Neural cell (in vitro differentiated cells): ENCODE measurements at regions not wholly inside any gene's neighbourhood (a gene's known extent, or its start where the extent isn't known, plus 50 kb on each side); places are given as distances from the start of the nearest gene placed in this dataset.

ENCODE experiments used
- H2AFZ ChIP-seq: fragments of 200-600, 300-800 bp; sonication (generic), shearing (Covaris generic); 2 replicates; pipeline ENCODE4 v1.6.0; 2014; ENCODE audit warnings: low read depth, mild to moderate bottlenecking, antibody characterized with exemption, low read length, moderate library complexity
- H3F3A ChIP-seq: fragments of 200-600 bp; shearing (Covaris generic); 2 replicates; pipeline ENCODE4 v1.6.1; 2016; ENCODE audit warnings: mild to moderate bottlenecking, moderate library complexity, mixed read lengths, antibody characterized with exemption, low read length; ENCODE audit not compliant: insufficient read depth, poor library complexity, severe bottlenecking
- H3K27ac ChIP-seq: fragments of 200-600, 300-800 bp; sonication (generic), shearing (Covaris generic); 2 replicates; pipeline ENCODE4 v1.5.1; 2014; ENCODE audit warnings: mild to moderate bottlenecking, low read length, moderate library complexity
- H3K27me3 ChIP-seq: fragments of 300-800, 200-600 bp; sonication (generic), shearing (Covaris generic); 2 replicates; pipeline ENCODE4 v1.6.0; 2014; ENCODE audit warnings: mild to moderate bottlenecking, low read depth, low read length, moderate library complexity; ENCODE audit not compliant: insufficient read depth
- H3K36me3 ChIP-seq: fragments of 300-800, 200-600 bp; sonication (generic), shearing (Covaris generic); 2 replicates; pipeline ENCODE4 v1.5.1; 2014; ENCODE audit warnings: mild to moderate bottlenecking, antibody characterized with exemption, low read length, moderate library complexity; ENCODE audit not compliant: insufficient read depth
- H3K4me2 ChIP-seq: fragments of 300-800, 200-600 bp; sonication (generic), shearing (Covaris generic); 2 replicates; pipeline ENCODE4 v1.6.0; 2014; ENCODE audit warnings: mild to moderate bottlenecking, low read length
- H3K4me3 ChIP-seq: fragments of 300-800, 200-600 bp; sonication (generic), shearing (Covaris generic); 2 replicates; pipeline ENCODE4 v1.5.1; 2014; ENCODE audit warnings: mild to moderate bottlenecking, low read length, moderate library complexity
- H3K79me2 ChIP-seq: fragments of 200-600 bp; shearing (Covaris generic); replicated peaks from 2 replicates; pipeline ENCODE4 v1.6.0; 2014; ENCODE audit warnings: mild to moderate bottlenecking, low read length, moderate library complexity; ENCODE audit not compliant: insufficient read depth
- H3K9ac ChIP-seq: fragments of 300-800, 200-600 bp; sonication (generic), shearing (Covaris generic); 2 replicates; pipeline ENCODE4 v1.6.1; 2016; ENCODE audit warnings: mild to moderate bottlenecking, low read length, mixed read lengths
- H3K9me2 ChIP-seq: fragments of 200-600 bp; shearing (Covaris generic); 2 replicates; pipeline ENCODE4 v1.6.1; 2016; ENCODE audit warnings: mild to moderate bottlenecking, low read length, mixed read lengths; ENCODE audit not compliant: insufficient read depth
- H3K9me3 ChIP-seq: fragments of 200-600, 300-800 bp; sonication (generic), shearing (Covaris generic); 2 replicates; pipeline ENCODE4 v1.6.1; 2016; ENCODE audit warnings: mild to moderate bottlenecking, mixed run types, low read length, moderate library complexity, mixed read lengths
- H4K20me1 ChIP-seq: fragments of 200-600 bp; shearing (Covaris generic); 2 replicates; pipeline ENCODE4 v1.6.1; 2016; ENCODE audit warnings: mild to moderate bottlenecking, mixed run types; ENCODE audit not compliant: insufficient read depth
- EP300 ChIP-seq: fragments of 450-650 bp; conservative IDR thresholded peaks from 2 replicates; pipeline ENCODE4 v1.6.1; 2014; ENCODE audit warnings: antibody characterized with exemption, mild to moderate bottlenecking, moderate library complexity; ENCODE audit not compliant: poor library complexity, severe bottlenecking
- EZH2 ChIP-seq: fragments of 200-600, 300-800 bp; shearing (Covaris generic), sonication (generic); IDR thresholded peaks from 2 replicates; pipeline ENCODE4 v1.6.1; 2014; ENCODE audit warnings: antibody characterized with exemption, low read length, borderline replicate concordance, mild to moderate bottlenecking; ENCODE audit not compliant: insufficient read depth, poor library complexity, severe bottlenecking
- MXI1 ChIP-seq: fragments of 450-650 bp; conservative IDR thresholded peaks from 2 replicates; pipeline ENCODE4 v1.6.1; 2014; ENCODE audit warnings: antibody characterized with exemption, mild to moderate bottlenecking; ENCODE audit not compliant: poor library complexity, severe bottlenecking
- POLR2AphosphoS5 ChIP-seq: IDR thresholded peaks from 2 replicates; pipeline ENCODE4 v1.6.1; 2012
- RAD21 ChIP-seq: fragments of 450-650 bp; conservative IDR thresholded peaks from 2 replicates; pipeline ENCODE4 v1.6.1; 2014; ENCODE audit warnings: antibody characterized with exemption, mild to moderate bottlenecking, moderate library complexity
- SMC3 ChIP-seq: fragments of 450-650 bp; conservative IDR thresholded peaks from 2 replicates; pipeline ENCODE4 v1.6.1; 2014; ENCODE audit warnings: antibody characterized with exemption, mild to moderate bottlenecking, moderate library complexity; ENCODE audit not compliant: poor library complexity
- TAF1 ChIP-seq: IDR thresholded peaks from 2 replicates; pipeline ENCODE4 v1.6.1; 2012; ENCODE audit warnings: low read depth
- TF ChIP-seq, protein P1 (sequence below): fragments of 450-650 bp; IDR thresholded peaks from 2 replicates; pipeline ENCODE4 v1.5.1; 2014; ENCODE audit warnings: antibody characterized with exemption, mild to moderate bottlenecking, moderate library complexity; ENCODE audit not compliant: poor library complexity, severe bottlenecking
- TF ChIP-seq, protein P2 (sequence below): IDR thresholded peaks from 2 replicates; pipeline ENCODE4 v1.6.1; 2012; ENCODE audit warnings: borderline replicate concordance

DNA sequence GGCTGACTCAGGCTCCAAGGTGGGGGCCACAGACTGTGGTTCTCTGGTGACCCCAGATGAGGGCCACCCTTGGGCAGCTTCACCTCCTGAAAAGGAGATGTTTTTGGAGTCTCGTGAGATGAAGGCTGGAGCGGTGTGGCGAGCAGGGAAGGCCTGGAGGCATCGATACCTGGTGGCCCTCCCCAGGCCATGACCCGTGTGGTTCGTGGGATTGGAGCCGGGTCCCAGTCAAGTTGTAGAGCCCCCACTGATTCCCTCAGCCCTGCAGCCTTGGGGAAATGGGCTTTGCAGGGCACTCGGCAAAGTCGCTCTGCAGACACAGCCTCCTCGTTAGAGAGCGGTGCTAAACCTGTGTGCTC is 1083.4 kb downstream of the BRD1 start:
- no peak overlapping the region for H3K9ac ChIP-seq
- H3F3A ChIP-seq = no peaks in the 10 kb centered on the region
- H3K9me3 ChIP-seq = peaks cover 9% of the 10 kb centered on the region
- no peak overlapping the region for H2AFZ ChIP-seq
- H3K27me3 ChIP-seq = no peaks in the 10 kb centered on the region
- H3K36me3 ChIP-seq = no peaks in the 10 kb centered on the region
- H3K27ac ChIP-seq = no peak overlapping the region
- no peaks in the 10 kb centered on the region for H3K79me2 ChIP-seq
- no peak overlapping the region for H3K4me2 ChIP-seq
- H4K20me1 ChIP-seq = no peaks in the 10 kb centered on the region
- no peak overlapping the region for H3K4me3 ChIP-seq
- TF ChIP-seq TAF1 = no peak
- no peak for TF ChIP-seq EP300
- no peak for TF ChIP-seq POLR2AphosphoS5
- no peak for TF ChIP-seq RAD21
- no peak for TF ChIP-seq MXI1
- no peak for TF ChIP-seq SMC3
- TF ChIP-seq, protein P1, sequence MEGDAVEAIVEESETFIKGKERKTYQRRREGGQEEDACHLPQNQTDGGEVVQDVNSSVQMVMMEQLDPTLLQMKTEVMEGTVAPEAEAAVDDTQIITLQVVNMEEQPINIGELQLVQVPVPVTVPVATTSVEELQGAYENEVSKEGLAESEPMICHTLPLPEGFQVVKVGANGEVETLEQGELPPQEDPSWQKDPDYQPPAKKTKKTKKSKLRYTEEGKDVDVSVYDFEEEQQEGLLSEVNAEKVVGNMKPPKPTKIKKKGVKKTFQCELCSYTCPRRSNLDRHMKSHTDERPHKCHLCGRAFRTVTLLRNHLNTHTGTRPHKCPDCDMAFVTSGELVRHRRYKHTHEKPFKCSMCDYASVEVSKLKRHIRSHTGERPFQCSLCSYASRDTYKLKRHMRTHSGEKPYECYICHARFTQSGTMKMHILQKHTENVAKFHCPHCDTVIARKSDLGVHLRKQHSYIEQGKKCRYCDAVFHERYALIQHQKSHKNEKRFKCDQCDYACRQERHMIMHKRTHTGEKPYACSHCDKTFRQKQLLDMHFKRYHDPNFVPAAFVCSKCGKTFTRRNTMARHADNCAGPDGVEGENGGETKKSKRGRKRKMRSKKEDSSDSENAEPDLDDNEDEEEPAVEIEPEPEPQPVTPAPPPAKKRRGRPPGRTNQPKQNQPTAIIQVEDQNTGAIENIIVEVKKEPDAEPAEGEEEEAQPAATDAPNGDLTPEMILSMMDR = no peak
- H3K9me2 ChIP-seq = no peaks in the 10 kb centered on the region

DNA sequence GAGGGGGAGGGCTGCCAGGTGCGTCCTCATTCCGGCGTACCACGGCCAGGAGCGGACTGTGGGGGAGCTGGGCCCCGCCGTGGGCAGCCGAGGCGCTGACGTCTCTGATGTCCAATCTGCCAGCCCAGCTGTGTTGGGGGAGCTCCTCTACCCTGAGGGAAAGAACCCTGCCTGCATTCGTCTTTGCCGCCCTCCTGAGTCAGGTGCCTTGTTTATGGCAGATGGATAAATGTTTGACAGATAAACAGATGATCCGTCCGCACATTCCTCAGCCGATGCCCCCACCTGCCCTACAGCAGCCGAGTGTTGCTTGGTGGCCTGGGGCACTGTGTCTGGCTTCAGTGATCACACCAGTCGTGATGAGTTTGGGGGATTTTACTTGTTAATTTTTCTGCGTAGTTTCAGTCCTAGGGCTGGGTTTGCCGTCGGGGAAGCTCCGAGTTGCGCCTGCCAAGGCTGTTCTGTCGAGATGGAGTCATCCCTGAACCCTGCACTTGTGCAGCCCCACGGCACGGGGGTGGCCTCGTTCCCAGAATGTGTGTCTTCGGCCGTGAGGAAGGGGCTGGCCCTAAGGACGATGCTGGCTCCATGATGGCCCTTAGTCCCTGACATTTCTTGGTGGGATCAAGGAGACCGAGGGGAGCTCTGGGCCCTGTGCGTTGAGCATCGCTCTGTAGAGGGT is 1083.9 kb downstream of the BRD1 start:
- Histone ChIP-seq H3K9me3 (peaks cover 9% of the 10 kb centered on the region), H3K9ac (no peak overlapping the region), H3K27me3 (no peaks in the 10 kb centered on the region), H3F3A (no peaks in the 10 kb centered on the region), H3K4me3 (no peak overlapping the region), H2AFZ (no peak overlapping the region), H3K36me3 (no peaks in the 10 kb centered on the region), H4K20me1 (no peaks in the 10 kb centered on the region), H3K9me2 (no peaks in the 10 kb centered on the region), H3K27ac (no peak overlapping the region), H3K4me2 (no peak overlapping the region), H3K79me2 (no peaks in the 10 kb centered on the region)
- TF ChIP-seq TAF1 (no peak), SMC3 (no peak), EP300 (no peak), MXI1 (no peak), EZH2 (no peak), RAD21 (no peak), POLR2AphosphoS5 (no peak)
- TF ChIP-seq, protein P1 = no peak
- TF ChIP-seq, protein P2, sequence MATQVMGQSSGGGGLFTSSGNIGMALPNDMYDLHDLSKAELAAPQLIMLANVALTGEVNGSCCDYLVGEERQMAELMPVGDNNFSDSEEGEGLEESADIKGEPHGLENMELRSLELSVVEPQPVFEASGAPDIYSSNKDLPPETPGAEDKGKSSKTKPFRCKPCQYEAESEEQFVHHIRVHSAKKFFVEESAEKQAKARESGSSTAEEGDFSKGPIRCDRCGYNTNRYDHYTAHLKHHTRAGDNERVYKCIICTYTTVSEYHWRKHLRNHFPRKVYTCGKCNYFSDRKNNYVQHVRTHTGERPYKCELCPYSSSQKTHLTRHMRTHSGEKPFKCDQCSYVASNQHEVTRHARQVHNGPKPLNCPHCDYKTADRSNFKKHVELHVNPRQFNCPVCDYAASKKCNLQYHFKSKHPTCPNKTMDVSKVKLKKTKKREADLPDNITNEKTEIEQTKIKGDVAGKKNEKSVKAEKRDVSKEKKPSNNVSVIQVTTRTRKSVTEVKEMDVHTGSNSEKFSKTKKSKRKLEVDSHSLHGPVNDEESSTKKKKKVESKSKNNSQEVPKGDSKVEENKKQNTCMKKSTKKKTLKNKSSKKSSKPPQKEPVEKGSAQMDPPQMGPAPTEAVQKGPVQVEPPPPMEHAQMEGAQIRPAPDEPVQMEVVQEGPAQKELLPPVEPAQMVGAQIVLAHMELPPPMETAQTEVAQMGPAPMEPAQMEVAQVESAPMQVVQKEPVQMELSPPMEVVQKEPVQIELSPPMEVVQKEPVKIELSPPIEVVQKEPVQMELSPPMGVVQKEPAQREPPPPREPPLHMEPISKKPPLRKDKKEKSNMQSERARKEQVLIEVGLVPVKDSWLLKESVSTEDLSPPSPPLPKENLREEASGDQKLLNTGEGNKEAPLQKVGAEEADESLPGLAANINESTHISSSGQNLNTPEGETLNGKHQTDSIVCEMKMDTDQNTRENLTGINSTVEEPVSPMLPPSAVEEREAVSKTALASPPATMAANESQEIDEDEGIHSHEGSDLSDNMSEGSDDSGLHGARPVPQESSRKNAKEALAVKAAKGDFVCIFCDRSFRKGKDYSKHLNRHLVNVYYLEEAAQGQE = no peak
